BJ (cell line): ENCODE measurements at regions not wholly inside any gene's neighbourhood (a gene's known extent, or its start where the extent isn't known, plus 50 kb on each side); places are given as distances from the start of the nearest gene placed in this dataset.

Source experiments
- CTCF ChIA-PET: fragments of 350-600 bp; formaldehyde crosslinking; extraction: SDS; loops from one replicate; lab custom pipeline; 2021; ENCODE audit warnings: antibody characterized with exemption, inconsistent platforms; lab: Yijun Ruan, JAX
- POLR2A ChIA-PET: fragments of 300-600 bp; sonication (Branson Sonifier 250); formaldehyde crosslinking; extraction: SDS; loops from one replicate; lab custom pipeline; 2021; ENCODE audit warnings: antibody characterized with exemption; lab: Charles Lee
- DNase-seq: peaks from one replicate; pipeline ENCODE4 v3.0.0-alpha.2; 2011; ENCODE audit warnings: low read depth
- H3K27me3 ChIP-seq: 2 replicates; pipeline ENCODE4 v1.6.0; 2011; ENCODE audit warnings: low read length; ENCODE audit not compliant: control insufficient read depth, insufficient read depth
- H3K36me3 ChIP-seq: 2 replicates; pipeline ENCODE4 v1.5.1; 2011; ENCODE audit warnings: low read length; ENCODE audit not compliant: control insufficient read depth, insufficient read depth
- H3K4me3 ChIP-seq: 2 replicates; pipeline ENCODE4 v1.5.1; 2011; ENCODE audit warnings: low read depth, mild to moderate bottlenecking, control low read depth, low read length
- TF ChIP-seq, protein P1 (sequence below): IDR thresholded peaks from 2 replicates; pipeline ENCODE4 v1.5.1; 2011; ENCODE audit warnings: low read depth, mild to moderate bottlenecking, control low read depth, inconsistent platforms, low read length, moderate library complexity; ENCODE audit not compliant: insufficient read depth

GRCh38 chr6:40688214-40688761 is 101.1 kb upstream of the LRFN2 start:
- ChIA-PET CTCF (no interaction called here), POLR2A (no interaction called here)
- Histone ChIP-seq H3K36me3 (no peaks in the 10 kb centered on the region), H3K4me3 (no peak overlapping the region), H3K27me3 (peaks cover 3% of the 10 kb centered on the region; the same call in 1 of the 2 replicates)
- DNase-seq: no peak
- TF ChIP-seq, protein P1, sequence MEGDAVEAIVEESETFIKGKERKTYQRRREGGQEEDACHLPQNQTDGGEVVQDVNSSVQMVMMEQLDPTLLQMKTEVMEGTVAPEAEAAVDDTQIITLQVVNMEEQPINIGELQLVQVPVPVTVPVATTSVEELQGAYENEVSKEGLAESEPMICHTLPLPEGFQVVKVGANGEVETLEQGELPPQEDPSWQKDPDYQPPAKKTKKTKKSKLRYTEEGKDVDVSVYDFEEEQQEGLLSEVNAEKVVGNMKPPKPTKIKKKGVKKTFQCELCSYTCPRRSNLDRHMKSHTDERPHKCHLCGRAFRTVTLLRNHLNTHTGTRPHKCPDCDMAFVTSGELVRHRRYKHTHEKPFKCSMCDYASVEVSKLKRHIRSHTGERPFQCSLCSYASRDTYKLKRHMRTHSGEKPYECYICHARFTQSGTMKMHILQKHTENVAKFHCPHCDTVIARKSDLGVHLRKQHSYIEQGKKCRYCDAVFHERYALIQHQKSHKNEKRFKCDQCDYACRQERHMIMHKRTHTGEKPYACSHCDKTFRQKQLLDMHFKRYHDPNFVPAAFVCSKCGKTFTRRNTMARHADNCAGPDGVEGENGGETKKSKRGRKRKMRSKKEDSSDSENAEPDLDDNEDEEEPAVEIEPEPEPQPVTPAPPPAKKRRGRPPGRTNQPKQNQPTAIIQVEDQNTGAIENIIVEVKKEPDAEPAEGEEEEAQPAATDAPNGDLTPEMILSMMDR: no peak

DNA sequence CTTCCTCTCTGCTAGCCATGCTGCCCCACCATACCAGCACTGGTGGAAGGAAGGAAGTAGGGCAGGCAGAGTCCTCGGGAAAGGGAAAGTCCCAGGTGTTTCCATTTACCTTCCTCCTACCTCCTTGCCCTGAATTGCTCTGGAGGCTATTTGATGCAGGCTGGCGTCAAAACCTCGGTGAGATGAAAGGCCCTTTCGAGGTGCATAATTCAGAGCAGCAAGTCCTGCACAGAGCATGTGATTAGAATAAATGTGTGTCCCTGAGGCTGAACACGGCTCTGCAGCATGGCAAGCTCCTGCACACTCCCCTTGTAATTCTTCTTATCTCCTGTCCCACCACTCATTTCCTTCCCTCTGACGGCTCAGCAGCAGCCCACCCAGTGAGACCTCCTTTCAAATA is 98.7 kb upstream of the LRFN2 start:
- ChIA-PET POLR2A (no interaction called here), CTCF (no interaction called here)
- Histone ChIP-seq H3K36me3 (no peaks in the 10 kb centered on the region), H3K27me3 (peaks cover 1% of the 10 kb centered on the region; the same call in 1 of the 2 replicates), H3K4me3 (no peak overlapping the region)
- no peak for DNase-seq
- TF ChIP-seq, protein P1: no peak

- H3K36me3 ChIP-seq: no peaks in the 10 kb centered on the region
- H3K27me3 ChIP-seq: 0 out of 2 replicates have a peak, but pooled peaks cover 1% of the 10 kb centered on the region
- DNase-seq: no peak
- POLR2A ChIA-PET: no interaction called here
- CTCF ChIA-PET: no interaction called here
- TF ChIP-seq, protein P1: no peak
- H3K4me3 ChIP-seq: no peak overlapping the region
Observed at GRCh38 chr6:40681622-40682021, 94.5 kb upstream of the LRFN2 start.

GRCh38 chr6:40678941-40679340 is 91.8 kb upstream of the LRFN2 start:
- ChIA-PET POLR2A (no interaction called here), CTCF (interaction anchor here (0.6 kb wide), 2 partner anchors 92 to 166 kb away, joined by 3 to 4 read pairs; partner anchors contain the start of gene LRFN2)
- TF ChIP-seq, protein P1: no peak
- H3K36me3 ChIP-seq: no peaks in the 10 kb centered on the region
- no peak overlapping the region for H3K4me3 ChIP-seq
- H3K27me3 ChIP-seq: no peaks in the 10 kb centered on the region
- no peak for DNase-seq

DNA sequence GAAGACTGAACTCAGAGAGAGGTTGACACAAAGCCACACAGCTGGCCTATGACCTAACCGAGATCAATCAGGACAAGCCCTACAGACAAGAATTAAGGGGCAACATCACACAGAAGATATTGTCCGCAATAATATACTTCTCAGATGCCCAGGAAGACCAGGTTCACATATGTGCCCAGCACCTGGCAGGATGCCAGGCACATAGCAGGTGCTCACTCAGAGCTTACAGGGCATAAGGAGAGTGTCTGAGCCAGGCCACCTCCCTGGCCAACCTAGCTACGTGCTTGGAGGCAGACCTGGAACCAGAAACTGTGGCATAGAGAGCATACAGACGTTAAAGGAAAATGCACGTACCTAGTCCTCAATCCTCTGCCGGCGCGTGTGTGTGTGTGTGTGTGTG is 87.0 kb upstream of the LRFN2 start:
- Histone ChIP-seq H3K36me3 (no peaks in the 10 kb centered on the region), H3K27me3 (no peaks in the 10 kb centered on the region), H3K4me3 (no peak overlapping the region)
- POLR2A ChIA-PET: no interaction called here
- DNase-seq: no peak
- TF ChIP-seq, protein P1: no peak
- CTCF ChIA-PET: no interaction called here
